ENCODE measurements at regions not wholly inside any gene's neighbourhood (a gene's known extent, or its start where the extent isn't known, plus 50 kb on each side); places are given as distances from the start of the nearest gene placed in this dataset.

- Mint-ChIP-seq H3K9me3 (ENCODE audit: unreplicated experiment) (no peaks in the 10 kb centered on the region), H3K27me3 (ENCODE audit: unreplicated experiment) (peaks cover 24% of the 10 kb centered on the region), H3K27ac (ENCODE audit: unreplicated experiment) (no peak overlapping the region), H3K4me3 (ENCODE audit: unreplicated experiment) (no peak overlapping the region), H3K36me3 (ENCODE audit: unreplicated experiment) (no peaks in the 10 kb centered on the region), H3K4me1 (ENCODE audit: unreplicated experiment) (no peaks in the 10 kb centered on the region)
- TF ChIP-seq CTCF (IDR thresholded peaks at IDR 0.05) = no peak
- DNase-seq (ENCODE audit: extremely low spot score, unreplicated experiment) = no peak
These were observed 53.1 kb upstream of the BBS5 start for GRCh38 chr2:169426069-169426663.

GRCh38 chr2:169422120-169422519 is 57.2 kb upstream of the BBS5 start:
- Mint-ChIP-seq H3K27me3 (ENCODE audit: unreplicated experiment) (peaks cover 38% of the 10 kb centered on the region), H3K27ac (ENCODE audit: unreplicated experiment) (no peak overlapping the region), H3K4me3 (ENCODE audit: unreplicated experiment) (no peak overlapping the region), H3K36me3 (ENCODE audit: unreplicated experiment) (no peaks in the 10 kb centered on the region), H3K9me3 (ENCODE audit: unreplicated experiment) (no peaks in the 10 kb centered on the region), H3K4me1 (ENCODE audit: unreplicated experiment) (no peaks in the 10 kb centered on the region)
- TF ChIP-seq CTCF (IDR thresholded peaks at IDR 0.05) = no peak
- no peak for DNase-seq (ENCODE audit: extremely low spot score, unreplicated experiment)

- Mint-ChIP-seq H3K4me1 (ENCODE audit: unreplicated experiment) (no peaks in the 10 kb centered on the region), H3K27ac (ENCODE audit: unreplicated experiment) (no peak overlapping the region), H3K27me3 (ENCODE audit: unreplicated experiment) (peaks cover 51% of the 10 kb centered on the region), H3K9me3 (ENCODE audit: unreplicated experiment) (no peaks in the 10 kb centered on the region), H3K4me3 (ENCODE audit: unreplicated experiment) (no peak overlapping the region), H3K36me3 (ENCODE audit: unreplicated experiment) (no peaks in the 10 kb centered on the region)
- no peak for TF ChIP-seq CTCF (IDR thresholded peaks at IDR 0.05)
- no peak for DNase-seq (ENCODE audit: extremely low spot score, unreplicated experiment)
These were observed 53.0 kb upstream of the LRP2 start for GRCh38 chr2:169415233-169415748.

Measured in osteocyte (in vitro differentiated cells).